ENCODE measurements at regions not wholly inside any gene's neighbourhood (a gene's known extent, or its start where the extent isn't known, plus 50 kb on each side); places are given as distances from the start of the nearest gene placed in this dataset.

DNA sequence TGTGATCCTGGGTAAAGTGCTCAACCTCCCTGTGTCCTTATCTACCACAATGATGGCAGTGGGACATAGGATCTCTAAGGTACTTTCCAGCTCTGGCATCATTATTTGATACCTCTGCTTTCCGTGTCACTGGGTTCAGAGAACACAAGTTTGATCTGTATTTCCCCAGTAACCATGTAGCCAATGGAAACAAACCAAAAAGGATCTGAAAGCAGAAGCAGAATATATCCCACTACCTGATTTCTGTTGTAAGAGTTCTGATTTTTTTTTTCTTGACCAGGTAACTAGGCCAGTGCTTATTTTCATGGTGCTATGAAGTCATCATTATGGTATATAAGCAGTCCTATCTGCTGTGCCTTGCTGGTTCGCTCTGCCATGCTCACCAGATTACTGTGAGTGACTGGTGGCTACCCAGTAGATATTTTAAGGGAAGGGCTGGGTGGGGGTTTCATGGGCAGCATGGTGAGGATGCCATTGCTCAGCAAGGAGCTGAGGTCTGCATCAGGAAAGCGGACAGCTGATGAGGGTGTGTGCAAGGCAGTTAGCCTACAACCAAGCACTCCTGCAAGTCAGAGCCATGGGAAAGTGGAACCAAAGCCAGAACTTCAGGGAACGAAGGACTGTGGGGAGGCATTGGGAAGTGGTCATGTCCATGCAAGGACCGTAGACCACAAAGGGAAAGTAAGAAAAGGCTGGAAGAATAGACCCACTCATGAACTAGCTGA, 104.9 kb upstream of the EDEM3 start:
- TF ChIP-seq, protein P1, sequence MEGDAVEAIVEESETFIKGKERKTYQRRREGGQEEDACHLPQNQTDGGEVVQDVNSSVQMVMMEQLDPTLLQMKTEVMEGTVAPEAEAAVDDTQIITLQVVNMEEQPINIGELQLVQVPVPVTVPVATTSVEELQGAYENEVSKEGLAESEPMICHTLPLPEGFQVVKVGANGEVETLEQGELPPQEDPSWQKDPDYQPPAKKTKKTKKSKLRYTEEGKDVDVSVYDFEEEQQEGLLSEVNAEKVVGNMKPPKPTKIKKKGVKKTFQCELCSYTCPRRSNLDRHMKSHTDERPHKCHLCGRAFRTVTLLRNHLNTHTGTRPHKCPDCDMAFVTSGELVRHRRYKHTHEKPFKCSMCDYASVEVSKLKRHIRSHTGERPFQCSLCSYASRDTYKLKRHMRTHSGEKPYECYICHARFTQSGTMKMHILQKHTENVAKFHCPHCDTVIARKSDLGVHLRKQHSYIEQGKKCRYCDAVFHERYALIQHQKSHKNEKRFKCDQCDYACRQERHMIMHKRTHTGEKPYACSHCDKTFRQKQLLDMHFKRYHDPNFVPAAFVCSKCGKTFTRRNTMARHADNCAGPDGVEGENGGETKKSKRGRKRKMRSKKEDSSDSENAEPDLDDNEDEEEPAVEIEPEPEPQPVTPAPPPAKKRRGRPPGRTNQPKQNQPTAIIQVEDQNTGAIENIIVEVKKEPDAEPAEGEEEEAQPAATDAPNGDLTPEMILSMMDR (conservative IDR thresholded peaks at IDR 0.05; ENCODE audit: low read depth, low read length) = no peak
- no peak for TF ChIP-seq EZH2phosphoT487 (IDR thresholded peaks at IDR 0.05; ENCODE audit: borderline replicate concordance, low read length)
- no peak for TF ChIP-seq EZH2 (IDR thresholded peaks at IDR 0.05; ENCODE audit: low read length, unreplicated experiment)
